K562 (cell line): ENCODE measurements at regions not wholly inside any gene's neighbourhood (a gene's known extent, or its start where the extent isn't known, plus 50 kb on each side); places are given as distances from the start of the nearest gene placed in this dataset.

Experiments
- ATAC-seq: fragments of 200-7000 bp; cut with Tn5 transposase; 3 replicates; pipeline ENCODE4 v1.9.1; 2020; ENCODE audit warnings: moderate library complexity
- BruUV-seq: library from RNA; stranded (reverse); fragments of 400-500 nt; replicated peaks from 2 replicates; lab custom pipeline; 2021; lab: Mats Ljungman, UMichigan
- CTCF ChIA-PET: fragments of 300-600 bp; formaldehyde crosslinking; extraction: SDS; loops from one replicate; lab custom pipeline; 2021; ENCODE audit warnings: low intra/inter-chr PET ratio; lab: Yijun Ruan, JAX
- POLR2A ChIA-PET: fragments of 300-600, 350-650 bp; sonication (Branson Sonifier 250); formaldehyde crosslinking; extraction: SDS; loops from one replicate; lab custom pipeline; 2021; ENCODE audit warnings: antibody characterized with exemption, inconsistent platforms; lab: Yijun Ruan, JAX
- DNase-seq, 4 experiments: peaks; one replicate each; pipeline versions ENCODE4 v3.0.0 to v3.0.0-alpha.2; 2011 to 2018; ENCODE audit warnings: low spot score in 3 of 4, mixed read lengths in 3 of 4; ENCODE audit errors: extremely low read depth in 1 of 4
- FAIRE-seq: peaks from 2 replicates; lab custom pipeline; 2011; peaks lifted over from hg19 to GRCh38; lab: Jason Lieb, UNC
- H2AFZ ChIP-seq: 2 replicates; pipeline ENCODE4 v1.6.0; 2011; ENCODE audit warnings: low read depth, low read length, control low read depth, inconsistent platforms
- H3K27ac ChIP-seq: fragments of 200-600 bp; 3 replicates; pipeline ENCODE4 v1.8.0; 2011; ENCODE audit warnings: low read depth, mild to moderate bottlenecking, control low read depth, inconsistent platforms, low read length, moderate library complexity, mixed read lengths; ENCODE audit errors: extremely low read depth
- H3K27me3 ChIP-seq, 2 experiments: fragments of 300-600 bp in 1 of 2; 2 replicates in 1 of 2; 3 replicates in 1 of 2; pipeline versions ENCODE4 v1.6.0 to v1.8.0; 2011; ENCODE audit warnings: inconsistent platforms in 2 of 2, low read length in 2 of 2, mild to moderate bottlenecking in 1 of 2, mixed read lengths in 1 of 2, moderate library complexity in 1 of 2; ENCODE audit not compliant: control insufficient read depth in 2 of 2, insufficient read depth in 2 of 2
- H3K36me3 ChIP-seq: fragments of 300-600 bp; 3 replicates; pipeline ENCODE4 v1.8.0; 2011; ENCODE audit warnings: mild to moderate bottlenecking, low read length, inconsistent platforms; ENCODE audit not compliant: control insufficient read depth, insufficient read depth
- H3K4me1 ChIP-seq, 2 experiments: fragments of 200-600 bp in 1 of 2; replicated peaks in 1 of 2; 2 replicates in 1 of 2; 3 replicates in 1 of 2; pipeline versions ENCODE4 v1.5.1 to v1.8.0; 2011; ENCODE audit warnings: inconsistent platforms in 2 of 2, low read length in 2 of 2, mild to moderate bottlenecking in 1 of 2, mixed read lengths in 1 of 2, moderate library complexity in 1 of 2; ENCODE audit not compliant: control insufficient read depth in 2 of 2, insufficient read depth in 2 of 2
- H3K4me2 ChIP-seq: 2 replicates; pipeline ENCODE4 v1.6.1; 2011; ENCODE audit warnings: low read length, control low read depth, inconsistent platforms, mixed read lengths; ENCODE audit not compliant: insufficient read depth
- H3K4me3 ChIP-seq: fragments of 200-600 bp; sonication (generic), shearing (Covaris generic); 2 replicates; pipeline ENCODE4 v1.5.1; 2016; ENCODE audit warnings: control low read depth, inconsistent platforms
- H3K79me2 ChIP-seq: fragments of 200-600 bp; 3 replicates; pipeline ENCODE4 v1.8.0; 2011; ENCODE audit warnings: low read length, inconsistent platforms; ENCODE audit not compliant: control insufficient read depth, insufficient read depth
- H3K9ac ChIP-seq, 2 experiments: 2 replicates each; pipeline versions ENCODE4 v1.6.0 to v1.6.1; 2011; ENCODE audit warnings: low read depth in 2 of 2, low read length in 2 of 2, control low read depth in 1 of 2, inconsistent platforms in 1 of 2, mild to moderate bottlenecking in 1 of 2, mixed read lengths in 1 of 2; ENCODE audit not compliant: insufficient read depth in 1 of 2
- H3K9me1 ChIP-seq: one replicate; pipeline ENCODE4 v1.6.0; 2011; ENCODE audit warnings: inconsistent platforms, mild to moderate bottlenecking, low read length, moderate library complexity; ENCODE audit not compliant: control insufficient read depth, insufficient read depth
- H3K9me3 ChIP-seq: replicated peaks from 2 replicates; pipeline ENCODE4 v1.5.1; 2011; ENCODE audit warnings: low read depth, low read length, inconsistent platforms; ENCODE audit not compliant: control insufficient read depth, insufficient read depth
- H4K20me1 ChIP-seq: replicated peaks from 2 replicates; pipeline ENCODE4 v1.6.1; 2011; ENCODE audit warnings: low read length, inconsistent platforms, mixed read lengths; ENCODE audit not compliant: control insufficient read depth, insufficient read depth
- EGR1 ChIP-seq: fragments of 450-650 bp; conservative IDR thresholded peaks from 2 replicates; pipeline ENCODE4 v1.6.1; 2017; ENCODE audit warnings: mild to moderate bottlenecking
- HNRNPH1 ChIP-seq: fragments of 200-400 bp; formaldehyde crosslinking; optimal IDR thresholded peaks from 2 replicates; pipeline ENCODE3; 2017; ENCODE audit warnings: low read depth, mild to moderate bottlenecking, low read length, moderate library complexity
- RUNX1 ChIP-seq: sonication (generic); IDR thresholded peaks from 2 replicates; pipeline ENCODE4 v1.6.1; 2016; ENCODE audit warnings: antibody characterized with exemption, low read depth
- TFAP4 ChIP-seq: sonication (generic); formaldehyde crosslinking; IDR thresholded peaks from 2 replicates; pipeline ENCODE4 v1.8.0; 2022; ENCODE audit warnings: missing genetic modification reagents, mild to moderate bottlenecking, moderate library complexity, borderline replicate concordance
- ZNF707 ChIP-seq: fragments of 250-450 bp; sonication (Bioruptor Pico); conservative IDR thresholded peaks from 2 replicates; pipeline ENCODE4 v1.8.0; 2022; ENCODE audit warnings: inconsistent platforms, mild to moderate bottlenecking, moderate library complexity
- ZNF830 ChIP-seq: fragments of 250-450 bp; sonication (Bioruptor Pico); IDR thresholded peaks from 2 replicates; pipeline ENCODE4 v1.5.0; 2021; ENCODE audit warnings: mild to moderate bottlenecking
- WGBS: fragments of 100-300 bp; shearing (Covaris generic); methylation state at CpG from one replicate; pipeline ENCODE4 v1.1.6; 2016; ENCODE audit warnings: low coverage, mixed read lengths; ENCODE audit not compliant: insufficient coverage; ENCODE audit errors: missing lambda C conversion rate; 5-methylcytosine and 5-hydroxymethylcytosine counted together
- in situ Hi-C: fragments of 300-500 bp; cut with MboI; formaldehyde crosslinking; loops from 4 replicates; pipeline ENCODE4 v1.15.0; 2018; ENCODE audit warnings: inconsistent platforms, mixed read lengths
- intact Hi-C: fragments of 100-400 bp; cut with micrococcal nuclease; formaldehyde crosslinking; loops from 2 replicates; pipeline ENCODE4 v1.14.2; 2022
- TF ChIP-seq, protein P1 (sequence below): fragments of 450-650 bp; formaldehyde crosslinking; IDR thresholded peaks from 2 replicates; pipeline ENCODE4 v1.4.0; 2020; ENCODE audit warnings: mild to moderate bottlenecking, moderate library complexity

DNA sequence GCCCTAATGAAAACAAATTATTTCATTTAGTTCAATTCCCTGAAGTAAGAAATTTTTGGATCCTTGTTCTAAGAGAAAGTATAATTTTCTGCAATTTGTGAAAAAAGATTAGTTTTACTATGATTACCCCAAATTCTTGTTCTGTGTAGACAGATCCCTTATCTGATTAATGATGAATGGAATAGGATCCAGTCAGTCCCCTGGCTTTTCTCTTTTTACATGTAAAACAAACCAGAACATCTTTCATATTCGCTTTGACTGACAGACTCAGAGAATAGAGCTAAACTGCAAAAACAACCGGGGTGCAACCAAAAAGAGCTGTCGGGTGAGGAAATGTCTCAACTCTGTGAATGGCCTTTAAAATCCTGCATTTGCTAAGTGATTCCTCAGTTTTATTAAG lies 93.4 kb upstream of the VEGFC start:
- FAIRE-seq: no peak
- ChIA-PET CTCF (no interaction called here), POLR2A (no interaction called here)
- H3K27me3 ChIP-seq: no peaks in the 10 kb centered on the region
- no peaks in the 10 kb centered on the region for H3K4me1 ChIP-seq
- no peaks in the 10 kb centered on the region for H3K36me3 ChIP-seq
- in situ Hi-C loops: no loop called here
- no peak overlapping the region for H3K27ac ChIP-seq
- H3K79me2 ChIP-seq: no peaks in the 10 kb centered on the region
- no peak overlapping the region for H3K4me2 ChIP-seq
- no peaks in the 10 kb centered on the region for H4K20me1 ChIP-seq
- no TSS peak for BruUV-seq
- H3K9ac ChIP-seq: no peak overlapping the region
- DNase-seq: no peak
- no peaks in the 10 kb centered on the region for H3K9me1 ChIP-seq
- H3K9me3 ChIP-seq: no peaks in the 10 kb centered on the region
- TF ChIP-seq TFAP4 (CRISPR knock-in tag): no peak
- TF ChIP-seq, protein P1, sequence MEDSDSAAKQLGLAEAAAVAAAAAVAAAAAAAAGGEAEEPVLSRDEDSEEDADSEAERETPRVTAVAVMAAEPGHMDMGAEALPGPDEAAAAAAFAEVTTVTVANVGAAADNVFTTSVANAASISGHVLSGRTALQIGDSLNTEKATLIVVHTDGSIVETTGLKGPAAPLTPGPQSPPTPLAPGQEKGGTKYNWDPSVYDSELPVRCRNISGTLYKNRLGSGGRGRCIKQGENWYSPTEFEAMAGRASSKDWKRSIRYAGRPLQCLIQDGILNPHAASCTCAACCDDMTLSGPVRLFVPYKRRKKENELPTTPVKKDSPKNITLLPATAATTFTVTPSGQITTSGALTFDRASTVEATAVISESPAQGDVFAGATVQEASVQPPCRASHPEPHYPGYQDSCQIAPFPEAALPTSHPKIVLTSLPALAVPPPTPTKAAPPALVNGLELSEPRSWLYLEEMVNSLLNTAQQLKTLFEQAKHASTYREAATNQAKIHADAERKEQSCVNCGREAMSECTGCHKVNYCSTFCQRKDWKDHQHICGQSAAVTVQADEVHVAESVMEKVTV (CRISPR knock-in tag): no peak
- no peak for TF ChIP-seq EGR1
- TF ChIP-seq ZNF830: no peak
- no peak for TF ChIP-seq RUNX1
- TF ChIP-seq ZNF707 (CRISPR knock-in tag): no peak
- no peak for TF ChIP-seq HNRNPH1
- TF ChIP-seq, all 486 proteins: peak for 0
- H3K4me3 ChIP-seq: no peak overlapping the region
- H2AFZ ChIP-seq: no peak overlapping the region
- no peak for ATAC-seq
- 0% methylated on average over 3 of the region's 3 CpGs for WGBS
- intact Hi-C loops: no loop called here
